ENCODE measurements at regions not wholly inside any gene's neighbourhood (a gene's known extent, or its start where the extent isn't known, plus 50 kb on each side); places are given as distances from the start of the nearest gene placed in this dataset.

DNA sequence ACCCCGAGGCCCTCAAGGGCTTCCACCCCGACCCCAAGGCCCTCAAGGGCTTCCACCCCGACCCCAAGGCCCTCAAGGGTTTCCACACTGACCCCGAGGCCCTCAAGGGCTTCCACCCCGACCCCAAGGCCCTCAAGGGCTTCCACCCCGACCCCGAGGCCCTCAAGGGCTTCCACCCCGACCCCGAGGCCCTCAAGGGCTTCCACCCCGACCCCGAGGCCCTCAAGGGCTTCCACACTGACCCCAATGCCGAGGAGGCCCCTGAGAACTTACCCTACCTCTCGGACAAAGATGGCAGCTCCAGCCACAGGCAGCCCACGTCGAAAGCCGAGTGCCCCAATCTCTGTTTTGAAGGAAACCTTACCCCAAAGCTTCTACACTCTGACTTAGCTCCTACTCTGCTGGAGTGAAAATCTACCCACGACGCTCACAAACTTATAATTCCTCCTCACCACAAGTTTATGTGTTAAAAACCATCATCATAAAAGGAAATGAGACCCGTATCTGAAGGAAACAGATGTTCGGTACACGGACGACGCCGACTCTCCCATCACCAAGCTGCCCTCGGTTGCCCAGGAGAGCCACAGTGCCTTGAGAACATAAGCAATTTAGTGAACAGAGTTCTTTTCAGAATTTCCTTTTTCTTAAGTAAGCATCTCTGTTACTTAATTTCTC is 61.2 kb upstream of the RPH3AL start:
- H4K20me1 ChIP-seq (ENCODE audit: insufficient read depth): no peaks in the 10 kb centered on the region
- H3K9me2 ChIP-seq (ENCODE audit: insufficient read depth, low read length): no peaks in the 10 kb centered on the region
- TF ChIP-seq, protein P1, sequence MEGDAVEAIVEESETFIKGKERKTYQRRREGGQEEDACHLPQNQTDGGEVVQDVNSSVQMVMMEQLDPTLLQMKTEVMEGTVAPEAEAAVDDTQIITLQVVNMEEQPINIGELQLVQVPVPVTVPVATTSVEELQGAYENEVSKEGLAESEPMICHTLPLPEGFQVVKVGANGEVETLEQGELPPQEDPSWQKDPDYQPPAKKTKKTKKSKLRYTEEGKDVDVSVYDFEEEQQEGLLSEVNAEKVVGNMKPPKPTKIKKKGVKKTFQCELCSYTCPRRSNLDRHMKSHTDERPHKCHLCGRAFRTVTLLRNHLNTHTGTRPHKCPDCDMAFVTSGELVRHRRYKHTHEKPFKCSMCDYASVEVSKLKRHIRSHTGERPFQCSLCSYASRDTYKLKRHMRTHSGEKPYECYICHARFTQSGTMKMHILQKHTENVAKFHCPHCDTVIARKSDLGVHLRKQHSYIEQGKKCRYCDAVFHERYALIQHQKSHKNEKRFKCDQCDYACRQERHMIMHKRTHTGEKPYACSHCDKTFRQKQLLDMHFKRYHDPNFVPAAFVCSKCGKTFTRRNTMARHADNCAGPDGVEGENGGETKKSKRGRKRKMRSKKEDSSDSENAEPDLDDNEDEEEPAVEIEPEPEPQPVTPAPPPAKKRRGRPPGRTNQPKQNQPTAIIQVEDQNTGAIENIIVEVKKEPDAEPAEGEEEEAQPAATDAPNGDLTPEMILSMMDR (IDR thresholded peaks at IDR 0.05; ENCODE audit: poor library complexity, severe bottlenecking): no peak
- TF ChIP-seq POLR2AphosphoS5 (IDR thresholded peaks at IDR 0.05) (no peak), RAD21 (conservative IDR thresholded peaks at IDR 0.05) (no peak), EP300 (conservative IDR thresholded peaks at IDR 0.05; ENCODE audit: poor library complexity, severe bottlenecking) (no peak), EZH2 (IDR thresholded peaks at IDR 0.05; ENCODE audit: borderline replicate concordance, insufficient read depth, low read length, poor library complexity, severe bottlenecking) (no peak), TAF1 (IDR thresholded peaks at IDR 0.05; ENCODE audit: low read depth) (no peak), SMC3 (conservative IDR thresholded peaks at IDR 0.05; ENCODE audit: poor library complexity) (no peak), MXI1 (conservative IDR thresholded peaks at IDR 0.05; ENCODE audit: poor library complexity, severe bottlenecking) (no peak)
- TF ChIP-seq, protein P2, sequence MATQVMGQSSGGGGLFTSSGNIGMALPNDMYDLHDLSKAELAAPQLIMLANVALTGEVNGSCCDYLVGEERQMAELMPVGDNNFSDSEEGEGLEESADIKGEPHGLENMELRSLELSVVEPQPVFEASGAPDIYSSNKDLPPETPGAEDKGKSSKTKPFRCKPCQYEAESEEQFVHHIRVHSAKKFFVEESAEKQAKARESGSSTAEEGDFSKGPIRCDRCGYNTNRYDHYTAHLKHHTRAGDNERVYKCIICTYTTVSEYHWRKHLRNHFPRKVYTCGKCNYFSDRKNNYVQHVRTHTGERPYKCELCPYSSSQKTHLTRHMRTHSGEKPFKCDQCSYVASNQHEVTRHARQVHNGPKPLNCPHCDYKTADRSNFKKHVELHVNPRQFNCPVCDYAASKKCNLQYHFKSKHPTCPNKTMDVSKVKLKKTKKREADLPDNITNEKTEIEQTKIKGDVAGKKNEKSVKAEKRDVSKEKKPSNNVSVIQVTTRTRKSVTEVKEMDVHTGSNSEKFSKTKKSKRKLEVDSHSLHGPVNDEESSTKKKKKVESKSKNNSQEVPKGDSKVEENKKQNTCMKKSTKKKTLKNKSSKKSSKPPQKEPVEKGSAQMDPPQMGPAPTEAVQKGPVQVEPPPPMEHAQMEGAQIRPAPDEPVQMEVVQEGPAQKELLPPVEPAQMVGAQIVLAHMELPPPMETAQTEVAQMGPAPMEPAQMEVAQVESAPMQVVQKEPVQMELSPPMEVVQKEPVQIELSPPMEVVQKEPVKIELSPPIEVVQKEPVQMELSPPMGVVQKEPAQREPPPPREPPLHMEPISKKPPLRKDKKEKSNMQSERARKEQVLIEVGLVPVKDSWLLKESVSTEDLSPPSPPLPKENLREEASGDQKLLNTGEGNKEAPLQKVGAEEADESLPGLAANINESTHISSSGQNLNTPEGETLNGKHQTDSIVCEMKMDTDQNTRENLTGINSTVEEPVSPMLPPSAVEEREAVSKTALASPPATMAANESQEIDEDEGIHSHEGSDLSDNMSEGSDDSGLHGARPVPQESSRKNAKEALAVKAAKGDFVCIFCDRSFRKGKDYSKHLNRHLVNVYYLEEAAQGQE (IDR thresholded peaks at IDR 0.05; ENCODE audit: borderline replicate concordance): no peak
- no peak overlapping the region for H3K4me2 ChIP-seq (ENCODE audit: low read length)
- H3K36me3 ChIP-seq (ENCODE audit: insufficient read depth, low read length): no peaks in the 10 kb centered on the region
- no peaks in the 10 kb centered on the region for H3K27me3 ChIP-seq (ENCODE audit: insufficient read depth, low read depth, low read length)
- no peaks in the 10 kb centered on the region for H3F3A ChIP-seq (ENCODE audit: insufficient read depth, low read length, poor library complexity, severe bottlenecking)
- H3K9me3 ChIP-seq (ENCODE audit: low read length): no peaks in the 10 kb centered on the region
- peaks cover 3% of the 10 kb centered on the region for H3K79me2 ChIP-seq (replicated peaks; ENCODE audit: insufficient read depth, low read length)
- H3K27ac ChIP-seq (ENCODE audit: low read length): no peak overlapping the region
- no peak overlapping the region for H3K9ac ChIP-seq (ENCODE audit: low read length)
- H2AFZ ChIP-seq (ENCODE audit: low read depth, low read length): no peak overlapping the region
- H3K4me3 ChIP-seq (ENCODE audit: low read length): no peak overlapping the region

DNA sequence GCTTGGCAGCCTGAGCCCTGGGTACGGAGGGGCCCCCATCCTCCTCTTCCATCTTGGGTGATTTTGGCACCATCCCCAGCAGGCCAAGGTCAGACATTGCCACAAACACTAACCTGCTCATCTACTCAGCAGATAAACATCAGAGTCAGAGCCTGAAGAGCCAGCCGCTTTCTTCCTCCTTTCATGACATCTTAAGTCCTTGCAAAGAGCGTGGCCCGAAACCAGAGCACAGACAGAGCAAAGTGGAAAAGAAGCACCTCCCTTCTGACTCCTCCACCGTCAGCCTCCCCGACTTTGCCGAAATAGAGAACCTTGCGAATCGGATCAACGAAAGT is 60.4 kb upstream of the RPH3AL start:
- Histone ChIP-seq H3K9me2 (ENCODE audit: insufficient read depth, low read length) (no peaks in the 10 kb centered on the region), H3K4me3 (ENCODE audit: low read length) (no peak overlapping the region), H2AFZ (ENCODE audit: low read depth, low read length) (no peak overlapping the region), H3K4me2 (ENCODE audit: low read length) (no peak overlapping the region), H3K9me3 (ENCODE audit: low read length) (no peaks in the 10 kb centered on the region), H3F3A (ENCODE audit: insufficient read depth, low read length, poor library complexity, severe bottlenecking) (no peaks in the 10 kb centered on the region), H3K79me2 (replicated peaks; ENCODE audit: insufficient read depth, low read length) (peaks cover 3% of the 10 kb centered on the region), H3K9ac (ENCODE audit: low read length) (no peak overlapping the region), H3K36me3 (ENCODE audit: insufficient read depth, low read length) (no peaks in the 10 kb centered on the region), H4K20me1 (ENCODE audit: insufficient read depth) (no peaks in the 10 kb centered on the region), H3K27me3 (ENCODE audit: insufficient read depth, low read depth, low read length) (no peaks in the 10 kb centered on the region), H3K27ac (ENCODE audit: low read length) (no peak overlapping the region)
- TF ChIP-seq SMC3 (conservative IDR thresholded peaks at IDR 0.05; ENCODE audit: poor library complexity) (no peak), TAF1 (IDR thresholded peaks at IDR 0.05; ENCODE audit: low read depth) (no peak), POLR2AphosphoS5 (IDR thresholded peaks at IDR 0.05) (no peak), MXI1 (conservative IDR thresholded peaks at IDR 0.05; ENCODE audit: poor library complexity, severe bottlenecking) (no peak), EZH2 (IDR thresholded peaks at IDR 0.05; ENCODE audit: borderline replicate concordance, insufficient read depth, low read length, poor library complexity, severe bottlenecking) (no peak), EP300 (conservative IDR thresholded peaks at IDR 0.05; ENCODE audit: poor library complexity, severe bottlenecking) (no peak), RAD21 (conservative IDR thresholded peaks at IDR 0.05) (no peak)
- TF ChIP-seq, protein P1 (IDR thresholded peaks at IDR 0.05; ENCODE audit: poor library complexity, severe bottlenecking): no peak
- TF ChIP-seq, protein P2 (IDR thresholded peaks at IDR 0.05; ENCODE audit: borderline replicate concordance): no peak

Measured in neural cell (in vitro differentiated cells).